Peyer's patch (tissue), 4 donors: ENCODE measurements at regions not wholly inside any gene's neighbourhood (a gene's known extent, or its start where the extent isn't known, plus 50 kb on each side); places are given as distances from the start of the nearest gene placed in this dataset.

ENCODE experiments used
- CTCF ChIP-seq, 6 experiments: fragments of 450-650 bp in 4 of 6; fragments of 200-600 bp in 2 of 6; sonication (generic) in 1 of 6; IDR thresholded peaks; one replicate each; pipeline ENCODE4 v1.5.1; 2017 to 2019; ENCODE audit warnings: antibody characterized with exemption in 6 of 6, mild to moderate bottlenecking in 3 of 6, moderate library complexity in 1 of 6
- POLR2A ChIP-seq, 2 donors: fragments of 450-650 bp; IDR thresholded peaks; one replicate each; pipeline ENCODE4 v1.5.1; 2017; ENCODE audit warnings: antibody characterized with exemption in 2 of 2, mild to moderate bottlenecking in 2 of 2, moderate library complexity in 2 of 2

GRCh38 chr5:2166979-2167377 lies 284.3 kb upstream of the IRX4 start:
- TF ChIP-seq CTCF (IDR thresholded peaks at IDR 0.05) (no peak), POLR2A (IDR thresholded peaks at IDR 0.05) (no peak)
